Esophagus squamous epithelium (tissue), 5 donors: ENCODE measurements at regions not wholly inside any gene's neighbourhood (a gene's known extent, or its start where the extent isn't known, plus 50 kb on each side); places are given as distances from the start of the nearest gene placed in this dataset.

Source experiments
- DNase-seq: peaks from one replicate; lab custom pipeline; 2025; lab: John Stamatoyannopoulos, UW
- H3K27ac ChIP-seq, 4 donors: fragments of 200-600 bp; sonication (generic); one replicate each; pipeline ENCODE4 v1.5.1; 2016 to 2019; ENCODE audit warnings: mild to moderate bottlenecking in 1 of 4
- H3K27me3 ChIP-seq, 4 donors: fragments of 200-600 bp; sonication (generic); 1 replicate in 3 of 4; 2 replicates in 1 of 4; pipeline versions ENCODE4 v1.5.1 to v1.6.0; 2017 to 2021; ENCODE audit warnings: antibody characterized with exemption in 1 of 4
- H3K36me3 ChIP-seq, 3 donors: fragments of 200-600 bp; sonication (generic); one replicate each; pipeline ENCODE4 v1.5.1; 2016 to 2019
- H3K4me1 ChIP-seq, 3 donors: fragments of 200-600 bp; sonication (generic); one replicate each; pipeline ENCODE4 v1.5.1; 2017 to 2019
- H3K4me3 ChIP-seq, 4 donors: fragments of 200-600 bp; sonication (generic); 1 replicate in 3 of 4; 2 replicates in 1 of 4; pipeline ENCODE4 v1.5.1; 2016 to 2019; ENCODE audit warnings: mild to moderate bottlenecking in 2 of 4, moderate library complexity in 1 of 4
- H3K9me3 ChIP-seq, 3 donors: fragments of 200-600 bp; sonication (generic); one replicate each; pipeline ENCODE4 v1.5.1; 2016 to 2019
- CTCF ChIP-seq, 6 experiments: fragments of 450-650 bp in 4 of 6; fragments of 200-600 bp in 2 of 6; sonication (generic) in 2 of 6; IDR thresholded peaks; one replicate each; pipeline ENCODE4 v1.5.1; 2016 to 2019; ENCODE audit warnings: antibody characterized with exemption in 6 of 6, mild to moderate bottlenecking in 4 of 6, moderate library complexity in 4 of 6
- POLR2A ChIP-seq, 4 donors: fragments of 450-650 bp; IDR thresholded peaks; one replicate each; pipeline ENCODE4 v1.6.1; 2017; ENCODE audit warnings: antibody characterized with exemption in 4 of 4, mild to moderate bottlenecking in 4 of 4, moderate library complexity in 3 of 4
- WGBS, 2 donors: methylation state at CpG; one replicate each; pipeline ENCODE4 v1.1.5; 2018; 5-methylcytosine and 5-hydroxymethylcytosine counted together
- intact Hi-C: fragments of 100-400 bp; cut with DNase I; formaldehyde crosslinking; loops from one replicate; pipeline ENCODE4 v1.15.0; 2022
- donor health status: DM: yes; HTN: yes; CAD: no.

DNA sequence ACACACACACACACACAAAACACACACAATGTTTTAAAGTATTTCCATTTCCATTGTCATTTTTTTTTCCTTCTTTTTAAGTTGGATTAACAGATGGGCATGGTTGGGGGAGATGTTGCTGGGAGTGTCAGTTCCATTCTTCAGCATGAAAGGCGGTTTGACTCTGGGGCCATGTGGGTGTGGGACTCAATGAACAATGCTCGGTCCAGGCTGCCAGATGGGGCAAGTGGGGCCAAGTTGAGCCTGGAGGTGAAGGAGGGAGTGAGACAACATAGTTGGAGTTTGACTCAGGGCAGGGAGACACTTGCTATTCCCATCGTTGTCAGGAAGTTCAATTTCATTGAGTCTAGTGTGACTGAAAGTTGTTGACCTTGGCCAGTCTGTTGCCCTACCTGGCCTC is 125.3 kb downstream of the TLE3 start:
- Histone ChIP-seq H3K27ac (no peak overlapping the region), H3K4me1 (no peaks in the 10 kb centered on the region), H3K9me3 (no peaks in the 10 kb centered on the region), H3K36me3 (no peaks in the 10 kb centered on the region), H3K4me3 (no peak overlapping the region), H3K27me3 (peaks cover 0 to 79% (median 0%) of the 10 kb centered on the region in 4 donors)
- WGBS, 2 donors, result 61 to 62% methylated on average over 3 of the region's 3 CpGs
- intact Hi-C loops, result no loop called here
- DNase-seq, result no peak
- TF ChIP-seq POLR2A (IDR thresholded peaks at IDR 0.05) (no peak), CTCF (IDR thresholded peaks at IDR 0.05) (no peak)

DNA sequence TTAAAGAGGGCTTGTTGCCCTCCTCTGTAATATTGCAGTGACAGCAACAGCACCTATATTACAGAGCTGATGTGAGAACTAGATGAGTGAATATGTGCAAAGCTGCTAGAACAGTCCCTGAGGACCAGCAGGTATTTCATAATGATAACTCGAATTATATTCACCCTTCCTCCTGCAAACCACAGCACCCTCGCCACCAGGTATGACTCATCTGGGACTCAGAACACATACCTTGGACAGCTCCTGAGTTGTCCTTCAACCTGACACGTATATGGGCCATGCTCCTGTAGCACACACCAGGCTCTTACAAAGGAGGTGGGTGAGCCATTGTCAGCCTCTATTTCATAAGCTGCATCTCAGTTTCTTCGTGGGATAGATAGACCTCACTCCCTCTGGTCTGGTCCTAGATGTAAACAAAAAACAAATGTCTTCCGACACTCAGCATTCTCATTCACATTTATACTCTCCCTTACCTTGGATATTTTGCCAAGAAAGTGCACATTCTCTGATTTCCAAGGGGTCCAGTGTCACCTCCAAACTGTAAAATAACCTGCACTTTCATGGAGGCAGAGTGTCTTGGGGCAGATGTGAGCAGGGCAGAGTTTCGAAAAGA is 124.5 kb downstream of the TLE3 start:
- H3K27ac ChIP-seq, result no peak overlapping the region
- no peak for TF ChIP-seq POLR2A (IDR thresholded peaks at IDR 0.05)
- TF ChIP-seq CTCF (IDR thresholded peaks at IDR 0.05), result no peak
- H3K9me3 ChIP-seq, result no peaks in the 10 kb centered on the region
- peaks cover 0 to 75% (median 0%) of the 10 kb centered on the region in 4 donors for H3K27me3 ChIP-seq
- H3K4me3 ChIP-seq, result no peak overlapping the region
- no peaks in the 10 kb centered on the region for H3K36me3 ChIP-seq
- intact Hi-C loops, result no loop called here
- WGBS, 2 donors, result 34 to 36% methylated on average over 6 of the region's 6 CpGs
- DNase-seq, result no peak
- no peaks in the 10 kb centered on the region for H3K4me1 ChIP-seq

DNA sequence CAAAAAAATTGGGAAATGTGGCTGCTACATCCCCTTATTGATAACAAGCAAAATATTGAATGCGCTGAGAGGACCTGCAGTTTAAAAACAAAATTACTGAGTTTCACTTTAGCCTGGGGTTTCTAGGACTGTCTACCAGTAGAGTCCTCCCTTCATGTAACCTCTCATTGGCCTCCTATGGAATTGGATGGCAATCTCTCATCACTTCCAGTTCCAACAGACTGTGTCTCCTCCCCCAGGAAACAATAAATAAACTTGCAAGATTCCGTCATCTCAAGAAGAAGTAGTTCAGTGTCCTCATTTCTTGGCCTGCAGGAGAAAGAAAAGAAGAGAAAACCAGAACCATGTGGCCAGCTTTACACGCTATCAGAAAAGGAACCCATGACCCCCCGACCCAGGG is 123.8 kb downstream of the TLE3 start:
- Histone ChIP-seq H3K36me3 (no peaks in the 10 kb centered on the region), H3K4me3 (no peak overlapping the region), H3K9me3 (no peaks in the 10 kb centered on the region), H3K27me3 (peaks cover 0 to 76% (median 0%) of the 10 kb centered on the region in 4 donors), H3K4me1 (no peaks in the 10 kb centered on the region), H3K27ac (no peak overlapping the region)
- no peak for DNase-seq
- TF ChIP-seq POLR2A (IDR thresholded peaks at IDR 0.05) (no peak), CTCF (IDR thresholded peaks at IDR 0.05) (no peak)
- 51 to 57% methylated on average over 3 to 4 of the region's 4 CpGs for WGBS, 2 donors
- intact Hi-C loops, result no loop called here

DNA sequence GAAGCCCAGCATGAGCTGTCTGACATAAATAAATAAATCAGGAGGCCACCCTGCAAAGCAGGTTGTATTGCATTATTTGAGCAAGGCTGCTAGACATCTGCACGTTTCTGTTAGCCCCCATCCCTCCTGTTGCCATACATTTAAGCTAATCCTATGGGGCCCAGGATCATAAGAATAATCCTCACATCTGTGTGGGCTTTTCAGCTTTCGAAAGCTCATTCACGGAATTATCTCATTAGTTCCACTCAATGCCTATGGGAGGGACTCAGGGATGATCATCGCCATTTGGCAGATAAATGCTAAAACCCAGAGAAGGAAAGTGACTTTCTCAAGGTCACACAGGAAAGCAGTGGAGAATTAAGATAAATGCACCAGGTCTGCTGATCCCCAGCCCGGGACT is 123.4 kb downstream of the TLE3 start:
- intact Hi-C loops, result no loop called here
- 54 to 64% methylated on average over 3 to 4 of the region's 5 CpGs for WGBS, 2 donors
- Histone ChIP-seq H3K4me3 (no peak overlapping the region), H3K36me3 (no peaks in the 10 kb centered on the region), H3K4me1 (no peaks in the 10 kb centered on the region), H3K27me3 (peaks cover 0 to 71% (median 0%) of the 10 kb centered on the region in 4 donors), H3K9me3 (no peaks in the 10 kb centered on the region), H3K27ac (no peak overlapping the region)
- TF ChIP-seq POLR2A (IDR thresholded peaks at IDR 0.05), result no peak
- no peak for TF ChIP-seq CTCF (IDR thresholded peaks at IDR 0.05)
- no peak for DNase-seq

DNA sequence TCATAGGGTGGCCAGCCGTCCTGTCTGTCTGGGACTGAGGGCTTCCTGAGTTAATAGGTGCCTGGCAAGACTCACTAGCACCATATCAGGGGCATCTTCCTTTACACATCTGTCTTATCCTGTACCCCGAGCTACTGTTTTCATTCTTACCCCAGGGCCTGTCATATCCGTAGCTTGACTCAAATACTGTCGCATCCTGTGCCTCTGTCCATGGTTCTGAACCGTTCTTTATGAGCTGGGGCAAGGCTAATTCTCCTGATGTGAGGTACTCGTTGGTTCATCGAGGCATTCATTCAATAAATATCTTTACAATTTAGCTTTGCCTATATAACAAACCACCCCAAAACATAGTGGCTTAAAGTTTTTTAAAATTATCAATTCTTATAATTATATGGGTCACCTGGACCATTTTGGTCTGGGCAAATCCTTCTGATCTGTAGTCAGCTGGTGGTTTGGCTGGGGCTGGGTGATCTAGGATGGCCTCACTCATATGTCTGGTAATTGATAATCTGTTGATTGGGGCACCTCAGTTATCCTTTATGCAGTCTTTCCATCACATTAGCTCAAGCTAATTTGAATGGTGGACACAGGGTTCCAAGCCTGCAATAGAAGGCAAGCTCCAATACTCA is 121.2 kb downstream of the TLE3 start:
- DNase-seq, result no peak
- WGBS, 2 donors, result 16% methylated on average over 7 of the region's 7 CpGs
- Histone ChIP-seq H3K27me3 (peaks cover 0 to 84% (median 0%) of the 10 kb centered on the region in 4 donors), H3K4me1 (no peaks in the 10 kb centered on the region), H3K4me3 (no peak overlapping the region), H3K27ac (no peak overlapping the region), H3K9me3 (no peaks in the 10 kb centered on the region), H3K36me3 (no peaks in the 10 kb centered on the region)
- TF ChIP-seq POLR2A (IDR thresholded peaks at IDR 0.05) (no peak), CTCF (IDR thresholded peaks at IDR 0.05) (no peak)
- intact Hi-C loops, result no loop called here
